IMR-90 (cell line): ENCODE measurements at regions not wholly inside any gene's neighbourhood (a gene's known extent, or its start where the extent isn't known, plus 50 kb on each side); places are given as distances from the start of the nearest gene placed in this dataset.

Source experiments
- ATAC-seq: fragments of 200-7000 bp; cut with Tn5 transposase; 2 replicates; pipeline ENCODE4 v1.9.1; 2020; ENCODE audit warnings: low read depth, mild to moderate bottlenecking, moderate library complexity
- BruUV-seq: library from RNA; stranded (reverse); fragments of 400-500 nt; replicated peaks from 2 replicates; lab custom pipeline; 2021; lab: Mats Ljungman, UMichigan
- CTCF ChIA-PET: fragments of 300-600 bp; formaldehyde crosslinking; extraction: SDS; loops from one replicate; lab custom pipeline; 2021; ENCODE audit warnings: antibody characterized with exemption; lab: Yijun Ruan, JAX
- POLR2A ChIA-PET: fragments of 300-600 bp; sonication (Branson Sonifier 250); formaldehyde crosslinking; loops from one replicate; lab custom pipeline; 2022; ENCODE audit warnings: antibody characterized with exemption; ENCODE audit not compliant: unreplicated experiment; lab: Charles Lee
- DNase-seq: peaks from one replicate; pipeline ENCODE4 v3.0.0; 2013
- H2AFZ ChIP-seq: replicated peaks from 2 replicates; pipeline ENCODE3; 2013; ENCODE audit warnings: low read length, mild to moderate bottlenecking; ENCODE audit not compliant: poor library complexity
- H2AK5ac ChIP-seq: 2 replicates; pipeline ENCODE4 v1.6.1; 2013; ENCODE audit warnings: low read depth, low read length, inconsistent platforms
- H2AK9ac ChIP-seq: replicated peaks from 2 replicates; pipeline ENCODE3; 2013; ENCODE audit warnings: mild to moderate bottlenecking, low read depth, low read length, moderate library complexity; ENCODE audit not compliant: poor library complexity
- H2BK120ac ChIP-seq: 2 replicates; pipeline ENCODE4 v1.6.1; 2013; ENCODE audit warnings: low read depth, low read length, inconsistent platforms
- H2BK15ac ChIP-seq: 3 replicates; pipeline ENCODE4 v1.6.1; 2013; ENCODE audit warnings: low read depth, low read length, inconsistent platforms
- H2BK20ac ChIP-seq: 2 replicates; pipeline ENCODE4 v1.6.1; 2013; ENCODE audit warnings: low read depth, mild to moderate bottlenecking, inconsistent platforms, low read length, moderate library complexity
- H2BK5ac ChIP-seq: 2 replicates; pipeline ENCODE4 v1.6.1; 2013; ENCODE audit warnings: mild to moderate bottlenecking, low read depth, low read length, inconsistent platforms; ENCODE audit not compliant: poor library complexity, severe bottlenecking
- H3K14ac ChIP-seq: replicated peaks from 2 replicates; pipeline ENCODE4 v1.6.1; 2013; ENCODE audit warnings: low read depth, low read length, inconsistent platforms
- H3K18ac ChIP-seq: 2 replicates; pipeline ENCODE4 v1.6.1; 2013; ENCODE audit warnings: low read depth, low read length, control low read depth
- H3K23ac ChIP-seq: 2 replicates; pipeline ENCODE4 v1.6.1; 2013; ENCODE audit warnings: low read depth, low read length, inconsistent platforms
- H3K27ac ChIP-seq: 2 replicates; pipeline ENCODE4 v1.5.1; 2013; ENCODE audit warnings: mild to moderate bottlenecking, control low read depth, low read length; ENCODE audit not compliant: insufficient read depth
- H3K27me3 ChIP-seq: 2 replicates; pipeline ENCODE4 v1.6.1; 2013; ENCODE audit warnings: low read length; ENCODE audit not compliant: control insufficient read depth, insufficient read depth
- H3K36me3 ChIP-seq: 2 replicates; pipeline ENCODE4 v1.6.1; 2013; ENCODE audit warnings: low read length, mixed read lengths; ENCODE audit not compliant: control insufficient read depth, insufficient read depth
- H3K4ac ChIP-seq: 2 replicates; pipeline ENCODE4 v1.6.1; 2013; ENCODE audit warnings: low read depth, low read length, inconsistent platforms
- H3K4me1 ChIP-seq: 2 replicates; pipeline ENCODE4 v1.6.1; 2013; ENCODE audit warnings: low read length, mixed read lengths; ENCODE audit not compliant: control insufficient read depth, insufficient read depth
- H3K4me2 ChIP-seq: 2 replicates; pipeline ENCODE4 v1.6.1; 2013; ENCODE audit warnings: low read depth, mild to moderate bottlenecking, control low read depth, low read length, moderate library complexity
- H3K4me3 ChIP-seq: 2 replicates; pipeline ENCODE4 v1.5.1; 2013; ENCODE audit warnings: low read depth, mild to moderate bottlenecking, control low read depth, low read length, moderate library complexity; ENCODE audit not compliant: insufficient read depth
- H3K56ac ChIP-seq: 2 replicates; pipeline ENCODE4 v1.6.1; 2013; ENCODE audit warnings: low read length, inconsistent platforms; ENCODE audit not compliant: insufficient read depth; ENCODE audit errors: extremely low read depth
- H3K79me1 ChIP-seq, 2 experiments: 2 replicates each; pipeline ENCODE4 v1.6.1; 2013; ENCODE audit warnings: low read length in 2 of 2, inconsistent platforms in 1 of 2, low read depth in 1 of 2
- H3K9ac ChIP-seq: 2 replicates; pipeline ENCODE4 v1.6.1; 2013; ENCODE audit warnings: low read depth, low read length, control low read depth
- H3K9me1 ChIP-seq: 2 replicates; pipeline ENCODE4 v1.6.1; 2013; ENCODE audit warnings: low read length, inconsistent platforms; ENCODE audit not compliant: insufficient read depth
- H3K9me3 ChIP-seq: 2 replicates; pipeline ENCODE4 v1.6.1; 2013; ENCODE audit warnings: low read length; ENCODE audit not compliant: control insufficient read depth, insufficient read depth
- H4K20me1 ChIP-seq: 2 replicates; pipeline ENCODE4 v1.6.1; 2013; ENCODE audit warnings: low read length, inconsistent platforms; ENCODE audit not compliant: insufficient read depth
- H4K5ac ChIP-seq: 2 replicates; pipeline ENCODE4 v1.6.1; 2013; ENCODE audit warnings: mild to moderate bottlenecking, low read depth, low read length, control low read depth
- H4K8ac ChIP-seq, 2 experiments: 2 replicates each; pipeline ENCODE4 v1.6.1; 2013; ENCODE audit warnings: low read depth in 2 of 2, low read length in 2 of 2, control low read depth in 1 of 2, inconsistent platforms in 1 of 2
- H4K91ac ChIP-seq: 2 replicates; pipeline ENCODE4 v1.6.1; 2013; ENCODE audit warnings: low read depth, low read length, inconsistent platforms; ENCODE audit not compliant: insufficient read depth
- BHLHE40 ChIP-seq: fragments of 150-350 bp; IDR thresholded peaks from 2 replicates; pipeline ENCODE4 v1.6.1; 2016; ENCODE audit warnings: mild to moderate bottlenecking, low read depth, low read length
- CEBPB ChIP-seq: IDR thresholded peaks from 2 replicates; pipeline ENCODE4 v1.6.1; 2012; ENCODE audit warnings: low read depth, low read length, improper control_type of control experiment
- CTCF ChIP-seq: conservative IDR thresholded peaks from 2 replicates; pipeline ENCODE4 v1.5.1; 2012; ENCODE audit warnings: mild to moderate bottlenecking, low read depth, low read length, improper control_type of control experiment
- FOS ChIP-seq: fragments of 150-350 bp; IDR thresholded peaks from 2 replicates; pipeline ENCODE4 v1.6.1; 2016; ENCODE audit warnings: low read depth, low read length
- MAFK ChIP-seq: IDR thresholded peaks from 2 replicates; pipeline ENCODE4 v1.6.1; 2012; ENCODE audit warnings: low read depth, low read length, improper control_type of control experiment
- MAZ ChIP-seq: IDR thresholded peaks from 2 replicates; pipeline ENCODE4 v1.6.1; 2012; ENCODE audit warnings: low read depth, mild to moderate bottlenecking, low read length, improper control_type of control experiment, moderate library complexity, borderline replicate concordance
- MXI1 ChIP-seq: IDR thresholded peaks from 2 replicates; pipeline ENCODE4 v1.6.1; 2012; ENCODE audit warnings: low read depth, mild to moderate bottlenecking, low read length, moderate library complexity, borderline replicate concordance
- POLR2A ChIP-seq: IDR thresholded peaks from 2 replicates; pipeline ENCODE4 v1.6.1; 2012; ENCODE audit warnings: mild to moderate bottlenecking, low read depth, low read length
- RAD21 ChIP-seq: IDR thresholded peaks from 2 replicates; pipeline ENCODE4 v1.6.1; 2012; ENCODE audit warnings: low read length, improper control_type of control experiment
- RCOR1 ChIP-seq: IDR thresholded peaks from 2 replicates; pipeline ENCODE4 v1.6.1; 2012; ENCODE audit warnings: mild to moderate bottlenecking, low read length, improper control_type of control experiment; ENCODE audit not compliant: insufficient replicate concordance
- RFX5 ChIP-seq: IDR thresholded peaks from 2 replicates; pipeline ENCODE4 v1.8.0; 2012; ENCODE audit warnings: low read depth, mild to moderate bottlenecking, low read length, moderate library complexity
- SMC3 ChIP-seq: fragments of 150-350 bp; IDR thresholded peaks from 2 replicates; pipeline ENCODE4 v1.6.1; 2016; ENCODE audit warnings: low read depth, mild to moderate bottlenecking, antibody characterized with exemption, low read length, moderate library complexity
- USF2 ChIP-seq: fragments of 150-350 bp; IDR thresholded peaks from 2 replicates; pipeline ENCODE4 v1.6.1; 2017; ENCODE audit warnings: mild to moderate bottlenecking, antibody characterized with exemption, low read length, low read depth
- WGBS, 2 experiments: methylation state at CpG; one replicate each; pipeline versions ENCODE4 v1.1.5 to v1.1.7; 2013; ENCODE audit warnings: missing lambda C conversion rate in 2 of 2; ENCODE audit not compliant: insufficient read length in 1 of 2; ENCODE audit errors: extremely low coverage in 2 of 2; 5-methylcytosine and 5-hydroxymethylcytosine counted together
- dilution Hi-C: fragments of 300-500 bp; cut with HindIII; formaldehyde crosslinking; loops from one replicate; pipeline ENCODE4 v1.14.3; 2018; ENCODE audit warnings: low sequenced_read_pairs; ENCODE audit not compliant: unreplicated experiment
- in situ Hi-C: fragments of 300-500 bp; cut with MboI; formaldehyde crosslinking; loops from 3 replicates; pipeline ENCODE4 v1.14.3; 2019; ENCODE audit warnings: low sequenced_read_pairs, inconsistent platforms, mixed read lengths
- intact Hi-C: fragments of 100-400 bp; cut with micrococcal nuclease; formaldehyde crosslinking; loops from 2 replicates; pipeline ENCODE4 v1.10.0; 2022
- TF ChIP-seq, protein P1 (sequence below): fragments of 150-350 bp; IDR thresholded peaks from 2 replicates; pipeline ENCODE4 v1.6.1; 2016; ENCODE audit warnings: low read depth, mild to moderate bottlenecking, low read length, moderate library complexity, borderline replicate concordance

DNA sequence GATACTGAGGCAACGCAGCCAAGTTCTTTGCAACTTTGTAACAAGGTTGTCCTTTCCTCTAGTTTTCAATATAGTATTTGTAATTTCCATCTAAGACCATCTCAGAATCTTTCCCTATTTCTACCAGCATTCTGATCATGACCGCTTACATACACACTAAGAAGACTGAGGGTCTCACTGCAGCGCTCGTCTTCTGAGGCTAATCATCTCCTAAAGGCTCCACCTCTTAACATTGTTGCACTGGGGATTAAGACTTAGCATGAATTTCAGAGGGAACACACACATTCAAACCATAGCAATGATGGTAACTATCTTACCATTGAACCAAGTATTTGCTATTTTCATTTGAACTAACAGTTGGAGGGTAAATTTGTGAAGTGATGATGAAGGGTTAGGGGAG lies 463.3 kb upstream of the CCDC54 start:
- no peak overlapping the region for H2BK5ac ChIP-seq
- ChIA-PET CTCF (no interaction called here), POLR2A (no interaction called here)
- H2AK5ac ChIP-seq, result no peak overlapping the region
- no peak overlapping the region for H2AK9ac ChIP-seq
- H4K5ac ChIP-seq, result no peak overlapping the region
- no peak overlapping the region for H2BK20ac ChIP-seq
- H3K18ac ChIP-seq, result no peak overlapping the region
- no peak overlapping the region for H3K4me2 ChIP-seq
- no peak overlapping the region for H3K56ac ChIP-seq
- ATAC-seq, result no peak
- H3K9me1 ChIP-seq, result no peaks in the 10 kb centered on the region
- H4K91ac ChIP-seq, result no peak overlapping the region
- no peak overlapping the region for H3K27ac ChIP-seq
- no CpG with 5 or more reads among the region's 4 CpGs for WGBS, 2 experiments
- H3K27me3 ChIP-seq, result no peaks in the 10 kb centered on the region
- no peaks in the 10 kb centered on the region for H4K20me1 ChIP-seq
- H3K9ac ChIP-seq, result no peak overlapping the region
- H2BK120ac ChIP-seq, result no peak overlapping the region
- no peak overlapping the region for H3K4me3 ChIP-seq
- H3K4me1 ChIP-seq, result no peaks in the 10 kb centered on the region
- no peaks in the 10 kb centered on the region for H3K36me3 ChIP-seq
- no peak overlapping the region for H3K23ac ChIP-seq
- no peaks in the 10 kb centered on the region for H3K9me3 ChIP-seq
- no peak overlapping the region for H3K14ac ChIP-seq
- DNase-seq, result no peak
- intact Hi-C loops, result no loop called here
- no peak for TF ChIP-seq POLR2A
- TF ChIP-seq MAZ, result no peak
- TF ChIP-seq, protein P1, sequence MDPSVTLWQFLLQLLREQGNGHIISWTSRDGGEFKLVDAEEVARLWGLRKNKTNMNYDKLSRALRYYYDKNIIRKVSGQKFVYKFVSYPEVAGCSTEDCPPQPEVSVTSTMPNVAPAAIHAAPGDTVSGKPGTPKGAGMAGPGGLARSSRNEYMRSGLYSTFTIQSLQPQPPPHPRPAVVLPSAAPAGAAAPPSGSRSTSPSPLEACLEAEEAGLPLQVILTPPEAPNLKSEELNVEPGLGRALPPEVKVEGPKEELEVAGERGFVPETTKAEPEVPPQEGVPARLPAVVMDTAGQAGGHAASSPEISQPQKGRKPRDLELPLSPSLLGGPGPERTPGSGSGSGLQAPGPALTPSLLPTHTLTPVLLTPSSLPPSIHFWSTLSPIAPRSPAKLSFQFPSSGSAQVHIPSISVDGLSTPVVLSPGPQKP, result no peak
- TF ChIP-seq RCOR1, result no peak
- TF ChIP-seq RFX5, result no peak
- TF ChIP-seq BHLHE40, result no peak
- no peak for TF ChIP-seq USF2
- no peak for TF ChIP-seq RAD21
- no peak for TF ChIP-seq FOS
- TF ChIP-seq CEBPB, result no peak
- TF ChIP-seq MAFK, result no peak
- no peak for TF ChIP-seq SMC3
- no peak for TF ChIP-seq CTCF
- no peak for TF ChIP-seq MXI1
- H2AFZ ChIP-seq, result no peak overlapping the region
- no peak overlapping the region for H4K8ac ChIP-seq
- no TSS peak for BruUV-seq
- H3K4ac ChIP-seq, result no peak overlapping the region
- H3K79me1 ChIP-seq, result no peaks in the 10 kb centered on the region
- in situ Hi-C loops, result no loop called here
- dilution Hi-C loops, result no loop called here
- H2BK15ac ChIP-seq, result no peak overlapping the region
